ENCODE measurements at regions not wholly inside any gene's neighbourhood (a gene's known extent, or its start where the extent isn't known, plus 50 kb on each side); places are given as distances from the start of the nearest gene placed in this dataset.
"Not testable (repeated sequence)": the region's sequence is repeated elsewhere in the genome, so short reads cannot be mapped to it uniquely, and the experiment has no call there.

GRCh38 chr4:52510939-52511565, 148.0 kb downstream of the USP46 start:
- no peak overlapping the region for H3K4me3 ChIP-seq (ENCODE audit: low read length)
- no peak for DNase-seq (ENCODE audit: low read depth)
- TF ChIP-seq CTCF (IDR thresholded peaks at IDR 0.05; ENCODE audit: insufficient read depth, low read depth, low read length, missing control alignments): no peak

DNA sequence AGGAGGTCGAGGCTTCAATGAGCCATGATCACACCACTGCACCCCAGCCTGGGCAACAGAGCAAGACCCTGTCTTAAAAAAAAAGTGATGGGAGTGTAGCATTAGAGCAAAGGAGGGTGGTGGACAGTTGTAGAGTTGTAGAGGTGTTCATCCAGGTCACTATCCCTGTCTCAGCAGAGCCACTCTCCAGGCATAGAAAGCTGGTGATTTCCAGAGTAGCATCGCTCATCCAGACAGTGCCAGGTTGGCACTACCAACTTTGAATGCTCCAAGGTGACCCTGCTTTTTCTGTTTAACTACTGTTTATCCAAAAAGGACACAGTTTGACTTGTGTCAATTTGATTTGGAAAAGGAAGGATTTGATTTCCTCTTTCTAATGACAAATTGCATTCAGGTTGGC, 147.3 kb downstream of the USP46 start:
- H3K4me3 ChIP-seq (ENCODE audit: low read length): no peak overlapping the region
- DNase-seq (ENCODE audit: low read depth): no peak
- TF ChIP-seq CTCF (IDR thresholded peaks at IDR 0.05; ENCODE audit: insufficient read depth, low read depth, low read length, missing control alignments): no peak

DNA sequence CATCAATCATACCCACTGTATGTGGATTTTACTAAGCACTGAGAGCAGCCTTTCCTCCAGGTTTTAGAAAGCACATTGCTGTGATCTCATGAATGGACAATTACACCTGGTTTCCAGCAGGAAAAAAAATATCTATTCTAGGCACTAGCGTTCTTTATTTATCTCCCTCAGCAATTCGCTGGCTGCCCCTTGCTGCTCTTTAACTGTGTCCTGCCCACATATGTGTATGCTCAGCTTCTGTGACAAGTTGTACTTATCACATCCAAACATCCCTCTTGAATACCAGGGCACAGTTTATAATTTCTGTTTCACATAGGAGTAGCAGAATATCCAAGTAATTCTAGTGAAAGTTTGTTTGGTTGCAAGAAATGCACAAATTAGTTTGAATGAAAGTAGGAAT, 146.8 kb downstream of the USP46 start:
- DNase-seq (ENCODE audit: low read depth): no peak
- no peak overlapping the region for H3K4me3 ChIP-seq (ENCODE audit: low read length)
- no peak for TF ChIP-seq CTCF (IDR thresholded peaks at IDR 0.05; ENCODE audit: insufficient read depth, low read depth, low read length, missing control alignments)

GRCh38 chr4:52522093-52522492, 137.0 kb downstream of the USP46 start:
- not testable (repeated sequence) for DNase-seq (ENCODE audit: low read depth); H3K4me3 ChIP-seq (ENCODE audit: low read length)

DNA sequence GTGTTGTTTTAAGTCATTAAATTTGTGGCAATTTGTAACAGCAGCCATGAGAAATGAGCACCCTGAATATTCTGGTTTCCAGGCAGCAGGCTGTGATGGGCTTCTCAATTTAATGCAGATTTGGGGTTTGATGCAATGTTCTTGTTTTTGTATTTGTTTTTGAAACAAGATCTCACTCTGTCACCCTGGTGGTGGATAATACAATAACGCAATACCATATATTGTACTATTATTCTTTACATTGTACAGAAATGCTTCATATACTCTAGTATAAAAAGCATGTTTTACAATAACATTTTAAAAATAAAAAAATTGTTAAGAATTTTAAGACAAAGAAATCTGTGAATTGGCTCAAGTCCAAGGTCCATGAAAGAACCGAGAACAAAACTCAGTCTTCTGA, 129.1 kb downstream of the USP46 start:
- DNase-seq (ENCODE audit: low read depth): no peak
- TF ChIP-seq CTCF (IDR thresholded peaks at IDR 0.05; ENCODE audit: insufficient read depth, low read depth, low read length, missing control alignments): no peak

DNA sequence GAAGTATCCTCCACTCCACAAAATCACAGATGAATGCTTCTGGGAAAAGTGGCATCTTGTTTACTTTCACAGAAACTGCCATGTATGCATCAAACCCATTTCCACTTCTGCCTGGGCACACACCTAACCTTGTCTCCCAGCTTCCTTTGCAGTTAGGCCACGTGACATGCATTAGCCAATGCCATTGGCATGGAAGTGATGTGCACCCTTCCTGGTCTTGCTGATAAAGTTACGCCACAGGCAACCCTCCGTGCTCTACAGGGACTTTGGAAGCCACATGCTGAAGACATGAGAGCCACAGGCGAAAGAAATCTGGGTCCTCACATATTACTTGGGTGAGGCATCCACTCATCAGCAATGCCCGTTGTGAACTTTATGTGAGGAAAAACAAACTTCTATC, 123.3 kb downstream of the USP46 start:
- TF ChIP-seq CTCF (IDR thresholded peaks at IDR 0.05; ENCODE audit: insufficient read depth, low read depth, low read length, missing control alignments): no peak
- DNase-seq (ENCODE audit: low read depth): no peak
- no peak overlapping the region for H3K4me3 ChIP-seq (ENCODE audit: low read length)

More for the DNA sequence above, 129.1 kb downstream of the USP46 start:
- no peak overlapping the region for H3K4me3 ChIP-seq (ENCODE audit: low read length)
